Erythroblast (primary cell): ENCODE measurements at regions not wholly inside any gene's neighbourhood (a gene's known extent, or its start where the extent isn't known, plus 50 kb on each side); places are given as distances from the start of the nearest gene placed in this dataset.

ENCODE experiments used
- GATA1 ChIP-seq: IDR thresholded peaks from 2 replicates; pipeline ENCODE4 v1.6.1; 2011; ENCODE audit warnings: low read depth, mild to moderate bottlenecking, control low read depth, low read length, moderate library complexity
- POLR2A ChIP-seq: IDR thresholded peaks from 2 replicates; pipeline ENCODE4 v1.6.1; 2011; ENCODE audit warnings: mild to moderate bottlenecking, low read length

- TF ChIP-seq POLR2A (no peak), GATA1 (no peak)
Measured at GRCh38 chr1:60880202-60880601, 202.2 kb upstream of the NFIA start.
